ENCODE measurements at regions not wholly inside any gene's neighbourhood (a gene's known extent, or its start where the extent isn't known, plus 50 kb on each side); places are given as distances from the start of the nearest gene placed in this dataset.
"Not testable (repeated sequence)": the region's sequence is repeated elsewhere in the genome, so short reads cannot be mapped to it uniquely, and the experiment has no call there.

GRCh38 chr10:7085147-7085912 is 325.5 kb downstream of the SFMBT2 start:
- Mint-ChIP-seq H3K4me3 (no peak overlapping the region), H3K27ac (no peak overlapping the region), H3K36me3 (ENCODE audit: low read depth) (no peaks in the 10 kb centered on the region), H3K4me1 (peaks cover 8% of the 10 kb centered on the region), H3K27me3 (peaks cover 38% of the 10 kb centered on the region)
- ATAC-seq (no peak), DNase-seq (no peak)
- no peaks in the 10 kb centered on the region for H3K9me3 ChIP-seq (ENCODE audit: control insufficient read depth, low read length, poor library complexity, severe bottlenecking)

GRCh38 chr10:7084280-7085005 is 326.4 kb downstream of the SFMBT2 start:
- Mint-ChIP-seq H3K4me3 (no peak overlapping the region), H3K27me3 (peaks cover 42% of the 10 kb centered on the region), H3K27ac (no peak overlapping the region), H3K36me3 (ENCODE audit: low read depth) (no peaks in the 10 kb centered on the region), H3K4me1 (peaks cover 7% of the 10 kb centered on the region)
- no peak for DNase-seq
- no peaks in the 10 kb centered on the region for H3K9me3 ChIP-seq (ENCODE audit: control insufficient read depth, low read length, poor library complexity, severe bottlenecking)
- ATAC-seq: no peak

- no peak for DNase-seq
- Mint-ChIP-seq H3K4me1 (peaks cover 7% of the 10 kb centered on the region), H3K27me3 (peaks cover 51% of the 10 kb centered on the region), H3K36me3 (ENCODE audit: low read depth) (peaks cover 3% of the 10 kb centered on the region), H3K27ac (no peak overlapping the region), H3K4me3 (no peak overlapping the region)
- H3K9me3 ChIP-seq (ENCODE audit: control insufficient read depth, low read length, poor library complexity, severe bottlenecking): no peaks in the 10 kb centered on the region
- no peak for ATAC-seq
These were observed 327.9 kb downstream of the SFMBT2 start for GRCh38 chr10:7082967-7083366.

GRCh38 chr10:7077880-7078279 is 333.0 kb downstream of the SFMBT2 start:
- H3K4me3 Mint-ChIP-seq: no peak overlapping the region
- DNase-seq: no peak
- peaks cover 7% of the 10 kb centered on the region for H3K4me1 Mint-ChIP-seq
- H3K36me3 Mint-ChIP-seq (ENCODE audit: low read depth): peaks cover 3% of the 10 kb centered on the region
- H3K27ac Mint-ChIP-seq: no peak overlapping the region
- ATAC-seq: no peak
- H3K9me3 ChIP-seq (ENCODE audit: control insufficient read depth, low read length, poor library complexity, severe bottlenecking): no peaks in the 10 kb centered on the region
- peaks cover 65% of the 10 kb centered on the region for H3K27me3 Mint-ChIP-seq

- H3K9me3 ChIP-seq (ENCODE audit: control insufficient read depth, low read length, poor library complexity, severe bottlenecking): no peaks in the 10 kb centered on the region
- Mint-ChIP-seq H3K27ac (no peak overlapping the region), H3K36me3 (ENCODE audit: low read depth) (peaks cover 3% of the 10 kb centered on the region), H3K27me3 (peaks cover 47% of the 10 kb centered on the region), H3K4me3 (no peak overlapping the region), H3K4me1 (no peaks in the 10 kb centered on the region)
- ATAC-seq (no peak), DNase-seq (no peak)
These were observed 335.0 kb downstream of the SFMBT2 start for GRCh38 chr10:7075851-7076250.

- ATAC-seq: no peak
- no peak for DNase-seq
- H3K27ac Mint-ChIP-seq: no peak overlapping the region
- H3K4me3 Mint-ChIP-seq: no peak overlapping the region
- peaks cover 3% of the 10 kb centered on the region for H3K36me3 Mint-ChIP-seq (ENCODE audit: low read depth)
- H3K4me1 Mint-ChIP-seq: no peaks in the 10 kb centered on the region
- no peaks in the 10 kb centered on the region for H3K9me3 ChIP-seq (ENCODE audit: control insufficient read depth, low read length, poor library complexity, severe bottlenecking)
- H3K27me3 Mint-ChIP-seq: peaks cover 40% of the 10 kb centered on the region
These were observed 335.7 kb downstream of the SFMBT2 start for GRCh38 chr10:7075110-7075509.

GRCh38 chr10:7071421-7071820 is 339.4 kb downstream of the SFMBT2 start:
- DNase-seq: no peak
- no peak overlapping the region for H3K27ac Mint-ChIP-seq

GRCh38 chr10:7070950-7071349 is 339.9 kb downstream of the SFMBT2 start:
- H3K4me3 Mint-ChIP-seq: no peak overlapping the region
- H3K36me3 Mint-ChIP-seq (ENCODE audit: low read depth): peaks cover 2% of the 10 kb centered on the region
- H3K27me3 Mint-ChIP-seq: peaks cover 24% of the 10 kb centered on the region
- no peaks in the 10 kb centered on the region for H3K9me3 ChIP-seq (ENCODE audit: control insufficient read depth, low read length, poor library complexity, severe bottlenecking)
- H3K27ac Mint-ChIP-seq: no peak overlapping the region
- DNase-seq (no peak), ATAC-seq (no peak)
- no peaks in the 10 kb centered on the region for H3K4me1 Mint-ChIP-seq

More at GRCh38 chr10:7071421-7071820, 339.4 kb downstream of the SFMBT2 start:
- ATAC-seq: no peak
- peaks cover 2% of the 10 kb centered on the region for H3K36me3 Mint-ChIP-seq (ENCODE audit: low read depth)
- H3K4me1 Mint-ChIP-seq: no peaks in the 10 kb centered on the region
- H3K27me3 Mint-ChIP-seq: peaks cover 28% of the 10 kb centered on the region
- H3K9me3 ChIP-seq (ENCODE audit: control insufficient read depth, low read length, poor library complexity, severe bottlenecking): no peaks in the 10 kb centered on the region
- no peak overlapping the region for H3K4me3 Mint-ChIP-seq

GRCh38 chr10:7069706-7070105 is 341.1 kb downstream of the SFMBT2 start:
- DNase-seq: no peak
- Mint-ChIP-seq H3K27ac (no peak overlapping the region), H3K4me3 (no peak overlapping the region), H3K36me3 (ENCODE audit: low read depth) (peaks cover 2% of the 10 kb centered on the region), H3K27me3 (peaks cover 15% of the 10 kb centered on the region), H3K4me1 (no peaks in the 10 kb centered on the region)
- no peak for ATAC-seq
- H3K9me3 ChIP-seq (ENCODE audit: control insufficient read depth, low read length, poor library complexity, severe bottlenecking): no peaks in the 10 kb centered on the region

- H3K9me3 ChIP-seq (ENCODE audit: control insufficient read depth, low read length, poor library complexity, severe bottlenecking): no peaks in the 10 kb centered on the region
- Mint-ChIP-seq H3K36me3 (ENCODE audit: low read depth) (no peaks in the 10 kb centered on the region), H3K4me3 (no peak overlapping the region), H3K27ac (no peak overlapping the region), H3K27me3 (no peaks in the 10 kb centered on the region), H3K4me1 (peaks cover 2% of the 10 kb centered on the region)
- ATAC-seq (no peak), DNase-seq (no peak)
These were observed 354.6 kb downstream of the SFMBT2 start for GRCh38 chr10:7056216-7056615.

GRCh38 chr10:7054915-7055314 is 355.9 kb downstream of the SFMBT2 start:
- no peak for DNase-seq

GRCh38 chr10:7053195-7053594 is 357.6 kb downstream of the SFMBT2 start:
- H3K4me1 Mint-ChIP-seq: peaks cover 2% of the 10 kb centered on the region
- H3K27ac Mint-ChIP-seq: no peak overlapping the region
- ATAC-seq (no peak), DNase-seq (no peak)
- no peaks in the 10 kb centered on the region for H3K36me3 Mint-ChIP-seq (ENCODE audit: low read depth)
- H3K9me3 ChIP-seq (ENCODE audit: control insufficient read depth, low read length, poor library complexity, severe bottlenecking): no peaks in the 10 kb centered on the region
- H3K4me3 Mint-ChIP-seq: no peak overlapping the region
- no peaks in the 10 kb centered on the region for H3K27me3 Mint-ChIP-seq

More at GRCh38 chr10:7054915-7055314, 355.9 kb downstream of the SFMBT2 start:
- H3K36me3 Mint-ChIP-seq (ENCODE audit: low read depth): no peaks in the 10 kb centered on the region
- no peaks in the 10 kb centered on the region for H3K27me3 Mint-ChIP-seq
- H3K4me1 Mint-ChIP-seq: peaks cover 2% of the 10 kb centered on the region
- ATAC-seq: no peak
- H3K9me3 ChIP-seq (ENCODE audit: control insufficient read depth, low read length, poor library complexity, severe bottlenecking): no peaks in the 10 kb centered on the region
- H3K4me3 Mint-ChIP-seq: no peak overlapping the region
- no peak overlapping the region for H3K27ac Mint-ChIP-seq

GRCh38 chr10:7050024-7050423 is 360.8 kb downstream of the SFMBT2 start:
- not testable (repeated sequence) for H3K9me3 ChIP-seq (ENCODE audit: control insufficient read depth, low read length, poor library complexity, severe bottlenecking); H3K36me3 Mint-ChIP-seq (ENCODE audit: low read depth); H3K27me3 Mint-ChIP-seq; H3K27ac Mint-ChIP-seq; H3K4me3 Mint-ChIP-seq; ATAC-seq; DNase-seq
- peaks cover 20% of the 10 kb centered on the region for H3K4me1 Mint-ChIP-seq

- DNase-seq: no peak
These were observed 362.8 kb downstream of the SFMBT2 start for GRCh38 chr10:7048061-7048460.

More at GRCh38 chr10:7048061-7048460, 362.8 kb downstream of the SFMBT2 start:
- no peaks in the 10 kb centered on the region for H3K27me3 Mint-ChIP-seq
- H3K36me3 Mint-ChIP-seq (ENCODE audit: low read depth): no peaks in the 10 kb centered on the region
- no peak for ATAC-seq
- no peak overlapping the region for H3K27ac Mint-ChIP-seq
- H3K9me3 ChIP-seq (ENCODE audit: control insufficient read depth, low read length, poor library complexity, severe bottlenecking): no peaks in the 10 kb centered on the region
- no peak overlapping the region for H3K4me3 Mint-ChIP-seq
- H3K4me1 Mint-ChIP-seq: peaks cover 29% of the 10 kb centered on the region
